Stomach (tissue), 4 donors: ENCODE measurements at regions not wholly inside any gene's neighbourhood (a gene's known extent, or its start where the extent isn't known, plus 50 kb on each side); places are given as distances from the start of the nearest gene placed in this dataset.

Experiments used
- EP300 ChIP-seq: sonication (generic); formaldehyde crosslinking; IDR thresholded peaks from one replicate; pipeline ENCODE4 v1.6.1; 2017; ENCODE audit warnings: antibody characterized with exemption
- POLR2A ChIP-seq, 4 donors: fragments of 450-650 bp; IDR thresholded peaks; one replicate each; pipeline ENCODE4 v1.6.1; 2016; ENCODE audit warnings: antibody characterized with exemption in 4 of 4, control low read depth in 2 of 4, mild to moderate bottlenecking in 1 of 4, moderate library complexity in 1 of 4
- TF ChIP-seq, protein P1 (sequence below), 7 experiments: fragments of 450-650 bp in 4 of 7; fragments of 200-600 bp in 3 of 7; sonication (generic) in 3 of 7; IDR thresholded peaks; one replicate each; pipeline ENCODE4 v1.5.1; 2016 to 2019; ENCODE audit warnings: antibody characterized with exemption in 7 of 7, control low read depth in 2 of 7, mild to moderate bottlenecking in 1 of 7

DNA sequence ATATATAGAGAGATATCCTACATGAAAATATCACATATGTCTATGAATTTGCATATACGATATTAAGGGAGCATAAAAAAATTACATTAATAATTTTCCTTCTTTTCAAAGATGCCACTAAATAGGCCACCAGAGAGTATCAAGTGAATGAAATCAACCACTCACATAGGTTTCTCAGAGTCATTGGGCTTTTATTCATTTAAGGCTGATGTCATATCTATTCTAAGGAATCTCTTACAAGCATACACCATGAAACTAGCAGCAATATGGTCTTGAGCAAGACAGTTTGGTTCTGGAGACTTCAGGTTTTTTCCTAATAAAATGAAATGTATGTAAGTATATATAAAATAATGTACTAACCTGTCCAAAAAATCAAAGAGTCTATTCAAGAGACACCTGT, 420.4 kb downstream of the PLA2G4A start:
- TF ChIP-seq, protein P1, sequence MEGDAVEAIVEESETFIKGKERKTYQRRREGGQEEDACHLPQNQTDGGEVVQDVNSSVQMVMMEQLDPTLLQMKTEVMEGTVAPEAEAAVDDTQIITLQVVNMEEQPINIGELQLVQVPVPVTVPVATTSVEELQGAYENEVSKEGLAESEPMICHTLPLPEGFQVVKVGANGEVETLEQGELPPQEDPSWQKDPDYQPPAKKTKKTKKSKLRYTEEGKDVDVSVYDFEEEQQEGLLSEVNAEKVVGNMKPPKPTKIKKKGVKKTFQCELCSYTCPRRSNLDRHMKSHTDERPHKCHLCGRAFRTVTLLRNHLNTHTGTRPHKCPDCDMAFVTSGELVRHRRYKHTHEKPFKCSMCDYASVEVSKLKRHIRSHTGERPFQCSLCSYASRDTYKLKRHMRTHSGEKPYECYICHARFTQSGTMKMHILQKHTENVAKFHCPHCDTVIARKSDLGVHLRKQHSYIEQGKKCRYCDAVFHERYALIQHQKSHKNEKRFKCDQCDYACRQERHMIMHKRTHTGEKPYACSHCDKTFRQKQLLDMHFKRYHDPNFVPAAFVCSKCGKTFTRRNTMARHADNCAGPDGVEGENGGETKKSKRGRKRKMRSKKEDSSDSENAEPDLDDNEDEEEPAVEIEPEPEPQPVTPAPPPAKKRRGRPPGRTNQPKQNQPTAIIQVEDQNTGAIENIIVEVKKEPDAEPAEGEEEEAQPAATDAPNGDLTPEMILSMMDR (IDR thresholded peaks at IDR 0.05) = no peak
- TF ChIP-seq POLR2A (IDR thresholded peaks at IDR 0.05) (no peak), EP300 (no peak)
